Left colon (tissue), 2 donors: ENCODE measurements at regions not wholly inside any gene's neighbourhood (a gene's known extent, or its start where the extent isn't known, plus 50 kb on each side); places are given as distances from the start of the nearest gene placed in this dataset.

ENCODE experiments used
- ATAC-seq: fragments of 200-7000 bp; cut with Tn5 transposase; one replicate; pipeline ENCODE4 v1.9.1; 2020; ENCODE audit warnings: mild to moderate bottlenecking, moderate library complexity
- DNase-seq, 2 donors: peaks; one replicate each; pipeline ENCODE4 v3.0.0-alpha.2; 2020
- intact Hi-C, 2 donors: fragments of 100-400 bp; cut with DNase I in 1 of 2; cut with micrococcal nuclease in 1 of 2; formaldehyde crosslinking; loops; one replicate each; pipeline versions ENCODE4 v1.11.2 to v1.14.0; 2022; cut with DNase I, micrococcal nuclease
- donor health status: DM: no; HTN: no; CAD: no.
- donor health status: DM: yes; HTN: yes; CAD: no.

GRCh38 chr1:14506471-14507255, 91.8 kb upstream of the KAZN start:
- DNase-seq: no peak
- intact Hi-C loops: no loop called here
- ATAC-seq: no peak

DNA sequence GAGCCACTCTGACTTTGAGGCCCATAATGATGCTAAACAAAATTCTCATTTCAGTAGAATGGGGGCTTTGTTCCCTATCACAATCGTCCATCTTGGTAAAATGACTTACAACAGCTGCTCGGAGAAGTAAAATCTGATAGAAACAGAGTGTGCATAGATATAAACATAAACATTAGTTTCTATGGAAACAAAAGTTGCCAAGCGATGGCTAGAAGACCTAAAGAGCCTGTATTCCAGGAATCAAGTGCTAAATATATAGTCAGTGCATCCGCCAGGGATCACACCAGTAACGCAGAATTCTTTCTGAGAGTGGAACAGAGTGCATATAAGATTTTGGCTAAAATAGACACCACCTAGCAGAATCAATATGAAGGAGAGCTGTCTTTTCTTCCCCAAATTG, 91.2 kb upstream of the KAZN start:
- intact Hi-C loops: no loop called here
- ATAC-seq: no peak
- DNase-seq: no peak

- DNase-seq (no peak), ATAC-seq (no peak)
- intact Hi-C loops: no loop called here
These were observed 89.9 kb upstream of the KAZN start for GRCh38 chr1:14508613-14509012.

GRCh38 chr1:14511166-14511680, 87.3 kb upstream of the KAZN start:
- DNase-seq: no peak

DNA sequence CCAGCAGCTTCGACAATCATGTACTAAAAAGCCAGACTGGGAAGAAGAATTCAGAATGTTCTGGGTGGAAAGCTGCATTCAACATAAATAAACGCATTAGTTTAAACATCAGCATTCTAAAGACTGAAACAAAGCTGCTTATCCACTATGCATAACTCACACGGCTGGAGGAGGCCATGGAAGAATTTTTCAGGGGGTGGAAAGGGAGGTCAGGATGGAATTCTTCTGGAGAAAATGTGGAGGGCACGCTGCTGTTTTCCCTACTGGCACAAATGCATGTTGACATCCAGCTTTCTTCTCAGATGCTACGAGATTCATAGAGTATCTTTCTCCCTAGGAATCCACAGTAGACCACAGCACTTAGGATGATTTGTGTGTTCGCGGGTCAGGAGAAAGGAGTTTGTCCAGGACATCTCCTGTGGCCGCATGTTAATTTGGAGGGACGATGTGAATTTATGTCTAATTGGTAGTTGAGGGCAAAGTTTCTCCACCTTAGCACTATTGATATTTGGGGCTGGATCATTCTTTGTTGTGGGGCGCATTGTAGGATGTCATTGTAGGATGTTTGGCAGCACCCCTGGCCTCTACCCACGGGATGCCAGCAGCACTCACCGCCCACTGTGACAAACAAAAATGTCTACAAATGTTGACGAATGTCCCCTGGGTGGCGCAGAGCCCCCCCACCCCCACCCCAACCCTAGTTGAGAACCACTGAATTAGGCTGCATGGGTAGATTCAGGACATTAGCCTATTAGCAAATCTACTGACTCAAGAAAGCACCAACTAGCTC, 86.5 kb upstream of the KAZN start:
- intact Hi-C loops: no loop called here
- DNase-seq (no peak), ATAC-seq (no peak)

More at GRCh38 chr1:14511166-14511680, 87.3 kb upstream of the KAZN start:
- ATAC-seq: no peak
- intact Hi-C loops: no loop called here

DNA sequence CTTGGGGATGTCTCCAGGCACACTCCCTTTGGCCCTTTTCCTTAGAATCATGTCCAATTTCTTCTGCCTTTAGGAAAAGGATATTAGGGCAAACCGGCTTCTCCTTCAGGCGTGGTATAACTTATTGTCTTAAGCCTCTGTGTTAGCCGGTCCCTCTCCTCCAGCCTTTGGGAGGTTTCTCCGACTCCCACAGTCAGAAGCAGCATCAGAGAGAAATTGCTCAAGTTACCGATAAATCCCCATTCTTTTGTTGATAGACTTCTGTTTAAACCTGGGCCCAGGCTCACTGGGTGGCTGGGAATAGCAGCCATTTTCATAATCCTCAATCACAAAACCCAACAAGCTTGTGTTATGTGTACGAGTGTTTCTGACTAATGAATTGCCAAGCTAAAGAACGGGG, 85.4 kb upstream of the KAZN start:
- no peak for ATAC-seq
- no peak for DNase-seq
- intact Hi-C loops: no loop called here

- intact Hi-C loops: no loop called here
- no peak for ATAC-seq
- no peak for DNase-seq
These were observed 83.7 kb upstream of the KAZN start for GRCh38 chr1:14514739-14515138.

DNA sequence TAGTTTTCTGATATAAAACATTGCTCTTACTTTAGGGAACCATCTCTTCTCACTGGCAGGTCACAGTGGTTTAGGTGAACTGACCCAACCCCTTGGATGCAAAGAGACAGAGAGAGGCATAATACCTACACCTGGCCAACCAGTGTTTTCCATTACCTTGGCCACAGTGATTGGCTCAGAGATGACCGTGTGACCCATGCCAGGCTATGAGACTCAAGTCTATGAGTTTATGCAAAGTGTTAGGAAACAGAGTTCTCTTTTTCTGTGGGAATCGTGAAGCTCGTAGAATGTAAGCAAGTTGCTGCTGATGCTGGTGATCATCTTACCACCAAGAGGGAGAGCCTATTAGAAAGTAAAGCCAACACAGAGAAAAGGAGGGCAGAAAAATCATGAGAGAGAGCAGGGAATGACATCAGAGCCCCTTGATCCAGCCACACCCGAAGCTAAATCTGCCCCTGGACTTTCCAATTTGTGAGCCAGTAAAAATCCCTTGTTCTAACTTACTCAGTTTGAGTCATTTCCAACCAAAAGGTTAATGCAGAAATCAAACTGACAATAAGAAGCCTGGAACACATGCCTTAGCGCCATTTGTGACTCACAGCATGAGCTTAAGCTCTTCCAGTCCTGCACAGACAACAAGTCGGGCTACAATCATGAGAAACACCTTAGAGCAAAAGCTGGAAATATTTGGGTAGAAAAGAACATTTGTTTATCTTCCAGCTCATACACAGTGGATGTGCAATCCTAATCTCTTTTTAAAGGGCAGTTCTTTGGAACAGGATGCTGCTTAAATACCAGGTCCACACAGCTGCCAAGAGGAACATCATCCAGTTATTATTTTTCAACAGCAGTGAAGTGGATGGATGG, 81.3 kb upstream of the KAZN start:
- no peak for DNase-seq

DNA sequence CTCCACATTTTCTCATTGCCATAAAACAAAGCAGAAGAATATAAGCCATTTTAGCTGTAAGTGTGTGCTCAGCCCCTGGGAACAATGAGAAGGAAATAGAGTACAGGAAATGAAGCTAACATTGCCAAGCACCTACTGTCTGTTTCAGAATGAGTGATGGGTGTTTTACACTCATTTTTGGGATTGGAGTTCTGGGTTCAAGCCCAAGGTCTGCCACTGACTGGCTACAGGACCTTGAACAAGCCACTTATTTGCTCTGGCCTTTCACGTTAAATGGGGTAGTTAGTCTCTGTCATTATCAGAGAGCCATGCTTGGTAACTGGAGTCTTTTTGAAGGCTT, 80.7 kb upstream of the KAZN start:
- ATAC-seq: no peak
- intact Hi-C loops: no loop called here
- no peak for DNase-seq

More for the DNA sequence above, 81.3 kb upstream of the KAZN start:
- no peak for ATAC-seq
- intact Hi-C loops: no loop called here

- DNase-seq (no peak), ATAC-seq (no peak)
- intact Hi-C loops: no loop called here
These were observed 78.5 kb upstream of the KAZN start for GRCh38 chr1:14519976-14520375.

DNA sequence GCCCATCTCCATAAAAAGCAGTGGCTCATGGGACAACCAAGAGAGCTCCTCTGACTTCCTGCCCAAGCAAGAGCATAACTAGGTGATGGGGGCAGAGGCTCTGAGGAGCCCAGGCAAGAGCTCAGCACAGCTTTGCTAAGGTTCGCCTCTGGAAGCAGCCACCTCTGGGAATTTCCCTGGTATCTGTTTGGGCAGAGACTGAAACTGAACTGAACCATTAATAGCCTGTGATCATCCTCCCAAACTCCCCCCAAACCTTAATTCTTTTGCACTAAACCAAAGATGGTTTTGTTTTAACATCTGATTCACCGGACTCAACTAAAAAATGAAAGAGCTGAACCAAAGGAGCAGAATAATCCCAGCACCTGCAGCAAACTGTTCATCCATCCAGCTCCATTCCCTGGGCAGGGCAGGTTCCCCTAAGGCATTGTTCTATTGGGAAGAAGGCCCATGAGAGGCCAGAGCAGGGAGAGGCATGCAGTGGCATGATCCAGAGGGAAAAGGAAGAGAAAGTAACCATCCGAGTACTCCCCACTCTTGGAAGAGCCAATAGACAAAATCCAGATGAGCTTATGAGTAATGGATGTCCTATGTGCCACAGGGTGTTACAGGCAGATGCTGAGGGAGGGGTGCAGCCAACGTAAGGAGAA, 77.8 kb upstream of the KAZN start:
- intact Hi-C loops: no loop called here
- DNase-seq (no peak), ATAC-seq (no peak)

DNA sequence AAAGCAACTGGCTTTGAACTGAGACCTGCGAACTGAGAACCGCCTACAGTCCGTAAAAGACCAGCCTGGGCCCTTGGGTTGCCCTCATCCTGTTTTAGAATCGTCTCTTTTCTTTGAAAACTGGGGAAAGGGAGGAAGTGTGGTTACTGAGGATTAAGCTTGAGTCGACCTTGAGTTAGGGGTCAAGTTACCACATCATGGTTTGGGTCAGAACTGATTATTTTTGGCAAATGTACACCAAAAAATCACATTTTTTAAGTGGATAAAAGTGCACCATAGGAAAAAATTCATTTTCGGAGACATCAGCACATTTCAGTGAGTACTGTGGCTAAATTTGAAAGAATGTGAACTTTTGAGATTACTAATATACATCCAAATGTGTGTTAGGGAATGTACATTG, 76.9 kb upstream of the KAZN start:
- intact Hi-C loops: no loop called here
- DNase-seq: no peak
- no peak for ATAC-seq

DNA sequence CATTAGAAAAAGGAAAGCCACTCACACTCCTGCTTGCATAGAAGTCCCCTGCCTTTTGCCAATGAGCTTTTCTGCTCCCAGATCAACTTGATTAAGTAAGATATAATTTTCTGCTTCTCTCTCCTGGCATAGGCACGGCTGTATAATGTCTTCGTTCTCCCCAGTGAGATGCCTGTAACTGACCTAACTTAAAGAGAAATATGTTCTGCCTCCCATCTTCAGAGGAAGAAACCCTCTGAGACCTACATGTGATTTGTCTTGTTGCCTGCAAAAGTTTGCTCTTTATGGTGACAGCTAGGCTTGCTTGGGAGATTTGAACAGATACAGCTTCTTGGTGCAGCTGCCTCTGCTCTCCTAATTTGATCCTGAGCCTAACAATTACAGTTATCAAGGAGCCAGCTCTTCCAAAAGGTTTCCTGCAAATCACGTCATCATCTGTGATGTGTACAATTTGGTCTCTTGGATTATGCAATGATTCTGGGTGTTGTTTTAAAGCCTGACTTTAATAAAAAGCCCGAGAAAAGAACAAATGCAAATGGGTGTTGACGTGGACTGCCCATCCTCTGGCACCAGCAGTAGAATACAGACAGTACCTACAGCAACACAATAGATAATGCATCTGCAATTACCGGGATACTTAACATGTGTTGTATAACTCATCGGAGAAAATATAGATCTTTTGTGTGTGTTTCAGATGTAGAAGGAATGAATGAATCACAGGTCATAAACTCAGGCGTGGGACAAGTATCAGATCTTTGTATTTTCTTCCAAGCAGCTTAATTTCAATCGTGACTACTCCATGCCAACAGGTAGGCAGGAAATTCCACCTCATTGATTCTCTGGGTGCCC, 76.2 kb upstream of the KAZN start:
- ATAC-seq (no peak), DNase-seq (no peak)
- intact Hi-C loops: no loop called here

DNA sequence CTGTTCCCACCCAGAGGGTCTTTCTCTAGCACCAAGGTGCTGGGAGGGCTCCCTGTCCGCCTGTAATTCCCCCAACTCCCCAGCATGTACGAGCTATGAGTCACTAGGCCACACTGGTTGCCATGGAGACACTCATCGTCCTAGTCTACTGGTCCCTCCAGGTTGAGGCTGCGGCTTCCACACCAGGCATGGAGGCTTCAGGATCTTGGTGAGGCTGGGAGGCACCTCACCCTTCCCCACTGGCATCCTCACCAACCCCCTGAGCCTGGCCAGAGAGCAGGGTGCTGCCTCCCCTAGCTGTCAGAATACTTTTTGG, 75.6 kb upstream of the KAZN start:
- ATAC-seq: no peak
- DNase-seq: peak in 1 of 2 donors; percentile 44
- intact Hi-C loops: no loop called here

GRCh38 chr1:14524826-14525636, 73.5 kb upstream of the KAZN start:
- DNase-seq: no peak
- ATAC-seq: no peak
- intact Hi-C loops: no loop called here

- DNase-seq: no peak
- intact Hi-C loops: no loop called here
These were observed 69.0 kb upstream of the KAZN start for GRCh38 chr1:14529475-14529874.

DNA sequence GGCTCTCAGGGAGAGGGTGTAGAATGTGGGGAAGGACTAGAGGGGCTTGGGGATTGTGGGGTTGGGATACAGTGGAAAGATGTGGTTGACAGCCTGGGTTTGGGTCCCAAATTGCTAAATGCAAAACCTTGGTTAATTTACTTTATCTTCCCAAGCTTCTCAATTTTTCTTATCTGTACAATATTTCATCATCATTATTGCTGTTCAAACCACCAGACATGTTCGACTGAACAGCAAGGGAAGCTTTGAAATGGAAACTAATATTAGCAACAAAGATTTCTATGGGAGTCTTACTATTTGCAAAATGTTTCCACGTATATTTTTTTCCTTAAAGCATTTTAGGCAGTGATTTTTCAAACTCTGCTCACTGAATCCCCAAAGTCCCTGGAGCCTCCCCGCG, 67.0 kb upstream of the KAZN start:
- no peak for ATAC-seq
- no peak for DNase-seq
- intact Hi-C loops: no loop called here

More at GRCh38 chr1:14529475-14529874, 69.0 kb upstream of the KAZN start:
- ATAC-seq: no peak
